ENCODE measurements at regions not wholly inside any gene's neighbourhood (a gene's known extent, or its start where the extent isn't known, plus 50 kb on each side); places are given as distances from the start of the nearest gene placed in this dataset.
"Not testable (repeated sequence)": the region's sequence is repeated elsewhere in the genome, so short reads cannot be mapped to it uniquely, and the experiment has no call there.

- not testable (repeated sequence) for TF ChIP-seq POLR2A, POLR2AphosphoS5 (IDR thresholded peaks at IDR 0.05; ENCODE audit: low read depth, low read length)
Measured at GRCh38 chr1:228626481-228626880, 108.8 kb upstream of the RHOU start.

Data from GM12892 (cell line).